Common myeloid progenitor, CD34-positive (primary cell): ENCODE measurements at regions not wholly inside any gene's neighbourhood (a gene's known extent, or its start where the extent isn't known, plus 50 kb on each side); places are given as distances from the start of the nearest gene placed in this dataset.
"Not testable (repeated sequence)": the region's sequence is repeated elsewhere in the genome, so short reads cannot be mapped to it uniquely, and the experiment has no call there.

Experiments used
- CTCF ChIA-PET: fragments of 350-600 bp; sonication (Branson Sonifier 250); formaldehyde crosslinking; loops from one replicate; lab custom pipeline; 2021; ENCODE audit warnings: antibody characterized with exemption; lab: Charles Lee
- POLR2A ChIA-PET: fragments of 350-600 bp; sonication (Branson Sonifier 250); formaldehyde crosslinking; loops from one replicate; lab custom pipeline; 2021; ENCODE audit warnings: antibody characterized with exemption; lab: Charles Lee
- DNase-seq, 3 donors: peaks; one replicate each; pipeline versions ENCODE4 v3.0.0 to v3.0.0-alpha.2; 2013
- H3K27ac ChIP-seq, 2 experiments: 1 replicate in 1 of 2; 2 replicates in 1 of 2; pipeline ENCODE4 v1.7.0; 2013; ENCODE audit warnings: inconsistent platforms in 2 of 2, low read length in 2 of 2, mild to moderate bottlenecking in 2 of 2, low read depth in 1 of 2, moderate library complexity in 1 of 2; ENCODE audit not compliant: severe bottlenecking in 2 of 2, insufficient read depth in 1 of 2, poor library complexity in 1 of 2
- H3K27me3 ChIP-seq, 5 experiments: replicated peaks in 2 of 5; 1 replicate in 3 of 5; 2 replicates in 2 of 5; pipeline versions ENCODE4 v1.6.1 to v1.7.0; 2013; ENCODE audit warnings: low read length in 4 of 5, mild to moderate bottlenecking in 2 of 5, moderate library complexity in 2 of 5, inconsistent platforms in 1 of 5; ENCODE audit not compliant: insufficient read depth in 5 of 5, control insufficient read depth in 4 of 5
- H3K36me3 ChIP-seq, 4 experiments: 1 replicate in 2 of 4; 2 replicates in 2 of 4; pipeline versions ENCODE4 v1.6.1 to v1.7.0; 2013; ENCODE audit warnings: low read length in 3 of 4, control low read depth in 1 of 4, mild to moderate bottlenecking in 1 of 4; ENCODE audit not compliant: control insufficient read depth in 4 of 4, insufficient read depth in 4 of 4
- H3K4me1 ChIP-seq, 4 experiments: 1 replicate in 3 of 4; 2 replicates in 1 of 4; pipeline versions ENCODE4 v1.6.1 to v1.7.1; 2013; ENCODE audit warnings: low read length in 3 of 4, mild to moderate bottlenecking in 3 of 4, control low read depth in 1 of 4, inconsistent platforms in 1 of 4, moderate library complexity in 1 of 4; ENCODE audit not compliant: control insufficient read depth in 4 of 4, insufficient read depth in 4 of 4; ENCODE audit errors: control extremely low read depth in 1 of 4
- H3K4me3 ChIP-seq, 7 experiments: 1 replicate in 4 of 7; 2 replicates in 3 of 7; pipeline versions ENCODE4 v1.5.1 to v1.7.0; 2013; ENCODE audit warnings: mild to moderate bottlenecking in 7 of 7, low read length in 6 of 7, moderate library complexity in 6 of 7, inconsistent platforms in 2 of 7, low read depth in 2 of 7, control low read depth in 1 of 7; ENCODE audit not compliant: insufficient read depth in 4 of 7, control insufficient read depth in 1 of 7; ENCODE audit errors: extremely low read depth in 1 of 7
- H3K9me3 ChIP-seq, 5 experiments: 1 replicate in 4 of 5; 2 replicates in 1 of 5; pipeline versions ENCODE4 v1.6.1 to v1.7.1; 2013; ENCODE audit warnings: low read length in 4 of 5, mild to moderate bottlenecking in 2 of 5, inconsistent platforms in 1 of 5, low read depth in 1 of 5, moderate library complexity in 1 of 5; ENCODE audit not compliant: control insufficient read depth in 4 of 5, insufficient read depth in 2 of 5; ENCODE audit errors: control extremely low read depth in 1 of 5
- WGBS: methylation state at CpG from one replicate; pipeline ENCODE4 v1.1.5; 2013; ENCODE audit not compliant: insufficient coverage; 5-methylcytosine and 5-hydroxymethylcytosine counted together

- H3K4me3 ChIP-seq: no peak overlapping the region
- no peaks in the 10 kb centered on the region for H3K4me1 ChIP-seq
- DNase-seq: peak in 1 of 3 donors; percentile 10
- H3K27ac ChIP-seq: no peak overlapping the region
- ChIA-PET CTCF (interaction anchor here (0.6 kb wide), 1 partner anchor 18 kb away, joined by 3 read pairs; no protein-coding TSS in a partner anchor), POLR2A (no interaction called here)
- no peaks in the 10 kb centered on the region for H3K9me3 ChIP-seq
- WGBS: 97% methylated on average over 5 of the region's 7 CpGs
- H3K36me3 ChIP-seq: no peaks in the 10 kb centered on the region
- no peaks in the 10 kb centered on the region for H3K27me3 ChIP-seq
Measured at GRCh38 chr3:39718674-39719595, 90.5 kb upstream of the MYRIP start.

- no peak overlapping the region for H3K4me3 ChIP-seq
- CTCF ChIA-PET: no interaction called here
- WGBS: no CpG with 5 or more reads among the region's 1 CpG
- peak in 1 of 3 donors; percentile 8 for DNase-seq
- no peaks in the 10 kb centered on the region for H3K36me3 ChIP-seq
- H3K4me1 ChIP-seq: no peaks in the 10 kb centered on the region
- H3K27me3 ChIP-seq: no peaks in the 10 kb centered on the region
- POLR2A ChIA-PET: no interaction called here
- H3K9me3 ChIP-seq: no peaks in the 10 kb centered on the region
- no peak overlapping the region for H3K27ac ChIP-seq
Measured at GRCh38 chr3:39721076-39721475, 88.3 kb upstream of the MYRIP start.

- no peak overlapping the region for H3K27ac ChIP-seq
- no peak overlapping the region for H3K4me3 ChIP-seq
- no peaks in the 10 kb centered on the region for H3K9me3 ChIP-seq
- H3K27me3 ChIP-seq: no peaks in the 10 kb centered on the region
- H3K4me1 ChIP-seq: no peaks in the 10 kb centered on the region
- H3K36me3 ChIP-seq: no peaks in the 10 kb centered on the region
- DNase-seq: peak in 1 of 3 donors; percentile 22
- 80% methylated on average over 1 of the region's 1 CpG for WGBS
- ChIA-PET POLR2A (no interaction called here), CTCF (interaction anchor here (0.6 to 2.9 kb wide), 9 partner anchors 8 to 593 kb away, joined by 3 to 9 read pairs (median 4); no protein-coding TSS in a partner anchor)
Measured at GRCh38 chr3:39724233-39724846, 85.1 kb upstream of the MYRIP start.

- Histone ChIP-seq H3K27ac (no peak overlapping the region), H3K4me1 (no peaks in the 10 kb centered on the region), H3K4me3 (no peak overlapping the region), H3K36me3 (no peaks in the 10 kb centered on the region), H3K27me3 (no peaks in the 10 kb centered on the region), H3K9me3 (no peaks in the 10 kb centered on the region)
- ChIA-PET POLR2A (no interaction called here), CTCF (interaction anchor here (0.7 to 2.9 kb wide), 3 partner anchors 375 to 456 kb away, joined by 3 to 9 read pairs (median 7); no protein-coding TSS in a partner anchor)
- no peak for DNase-seq
- 100% methylated on average over 1 of the region's 1 CpG for WGBS
Measured at GRCh38 chr3:39725321-39725720, 84.1 kb upstream of the MYRIP start.

GRCh38 chr3:39727415-39727814, 82.0 kb upstream of the MYRIP start:
- H3K27me3 ChIP-seq: no peaks in the 10 kb centered on the region
- CTCF ChIA-PET: no interaction called here
- no peak for DNase-seq
- H3K4me3 ChIP-seq: no peak overlapping the region
- no peaks in the 10 kb centered on the region for H3K36me3 ChIP-seq
- WGBS: 96% methylated on average over 3 of the region's 3 CpGs
- POLR2A ChIA-PET: no interaction called here
- no peaks in the 10 kb centered on the region for H3K4me1 ChIP-seq
- H3K27ac ChIP-seq: no peak overlapping the region
- H3K9me3 ChIP-seq: no peaks in the 10 kb centered on the region

- no peaks in the 10 kb centered on the region for H3K9me3 ChIP-seq
- H3K4me1 ChIP-seq: no peaks in the 10 kb centered on the region
- H3K27ac ChIP-seq: no peak overlapping the region
- DNase-seq: no peak
- no peaks in the 10 kb centered on the region for H3K27me3 ChIP-seq
- H3K36me3 ChIP-seq: no peaks in the 10 kb centered on the region
- POLR2A ChIA-PET: no interaction called here
- WGBS: 100% methylated on average over 2 of the region's 3 CpGs
- CTCF ChIA-PET: interaction anchor here (2.4 kb wide), 1 partner anchor 10 kb away, joined by 9 read pairs; no protein-coding TSS in a partner anchor
- H3K4me3 ChIP-seq: no peak overlapping the region
Measured at GRCh38 chr3:39733804-39734203, 75.6 kb upstream of the MYRIP start.

GRCh38 chr3:39739658-39740057, 69.8 kb upstream of the MYRIP start:
- no CpG with 5 or more reads among the region's 1 CpG for WGBS
- POLR2A ChIA-PET, H3K4me3 ChIP-seq, H3K27me3 ChIP-seq, H3K36me3 ChIP-seq, H3K27ac ChIP-seq, H3K4me1 ChIP-seq, H3K9me3 ChIP-seq, DNase-seq, CTCF ChIA-PET: not testable (repeated sequence)
